GM18505 (cell line): ENCODE measurements at regions not wholly inside any gene's neighbourhood (a gene's known extent, or its start where the extent isn't known, plus 50 kb on each side); places are given as distances from the start of the nearest gene placed in this dataset.

Experiments used
- ATAC-seq: cut with Tn5 transposase; IDR thresholded peaks from one replicate; pipeline ENCODE4 v1.9.1; 2021; ENCODE audit not compliant: unreplicated experiment
- POLR2A ChIP-seq: IDR thresholded peaks from 4 replicates; pipeline ENCODE4 v1.6.1; 2011; ENCODE audit warnings: borderline replicate concordance; ENCODE audit not compliant: insufficient read depth, insufficient read length; ENCODE audit errors: extremely low read depth

GRCh38 chr18:60134806-60135205, 235.0 kb downstream of the PMAIP1 start:
- no peak for TF ChIP-seq POLR2A
- no peak for ATAC-seq

GRCh38 chr18:60130284-60130683, 230.5 kb downstream of the PMAIP1 start:
- no peak for ATAC-seq
- TF ChIP-seq POLR2A: no peak

GRCh38 chr18:60123031-60123430, 223.2 kb downstream of the PMAIP1 start:
- ATAC-seq: no peak

GRCh38 chr18:60122339-60122738, 222.5 kb downstream of the PMAIP1 start:
- no peak for TF ChIP-seq POLR2A
- no peak for ATAC-seq

More at GRCh38 chr18:60123031-60123430, 223.2 kb downstream of the PMAIP1 start:
- TF ChIP-seq POLR2A: no peak

GRCh38 chr18:60120231-60120750, 220.5 kb downstream of the PMAIP1 start:
- TF ChIP-seq POLR2A: no peak
- no peak for ATAC-seq

- no peak for ATAC-seq
- TF ChIP-seq POLR2A: no peak
Measured at GRCh38 chr18:60117321-60117720, 217.5 kb downstream of the PMAIP1 start.

- ATAC-seq: no peak
- no peak for TF ChIP-seq POLR2A
Measured at GRCh38 chr18:60113396-60113795, 213.6 kb downstream of the PMAIP1 start.

GRCh38 chr18:60112369-60112768, 212.6 kb downstream of the PMAIP1 start:
- TF ChIP-seq POLR2A: no peak
- ATAC-seq: no peak

- TF ChIP-seq POLR2A: no peak
- no peak for ATAC-seq
Measured at GRCh38 chr18:60111525-60111924, 211.7 kb downstream of the PMAIP1 start.

GRCh38 chr18:60110836-60111235, 211.0 kb downstream of the PMAIP1 start:
- TF ChIP-seq POLR2A: no peak
- no peak for ATAC-seq

- no peak for TF ChIP-seq POLR2A
Measured at GRCh38 chr18:60100778-60101177, 201.0 kb downstream of the PMAIP1 start.

GRCh38 chr18:60099709-60100108, 199.9 kb downstream of the PMAIP1 start:
- ATAC-seq: no peak

More at GRCh38 chr18:60100778-60101177, 201.0 kb downstream of the PMAIP1 start:
- no peak for ATAC-seq

GRCh38 chr18:60096428-60096827, 196.6 kb downstream of the PMAIP1 start:
- no peak for TF ChIP-seq POLR2A
- no peak for ATAC-seq

More at GRCh38 chr18:60099709-60100108, 199.9 kb downstream of the PMAIP1 start:
- no peak for TF ChIP-seq POLR2A

- TF ChIP-seq POLR2A: no peak
- no peak for ATAC-seq
Measured at GRCh38 chr18:60092073-60092472, 192.3 kb downstream of the PMAIP1 start.

- ATAC-seq: no peak
- no peak for TF ChIP-seq POLR2A
Measured at GRCh38 chr18:60090170-60090569, 190.4 kb downstream of the PMAIP1 start.
